GM21360 (cell line): ENCODE measurements at regions not wholly inside any gene's neighbourhood (a gene's known extent, or its start where the extent isn't known, plus 50 kb on each side); places are given as distances from the start of the nearest gene placed in this dataset.

Experiments
- ATAC-seq: cut with Tn5 transposase; IDR thresholded peaks from one replicate; pipeline ENCODE4 v1.9.1; 2021; ENCODE audit warnings: mild to moderate bottlenecking, moderate library complexity; ENCODE audit not compliant: unreplicated experiment

- ATAC-seq = no peak
Measured at GRCh38 chr5:124796495-124796894, 50.1 kb upstream of the ZNF608 start.

GRCh38 chr5:124797665-124798087 is 51.2 kb upstream of the ZNF608 start:
- no peak for ATAC-seq

- no peak for ATAC-seq
Measured at GRCh38 chr5:124798890-124799289, 52.5 kb upstream of the ZNF608 start.

GRCh38 chr5:124801551-124801950 is 55.1 kb upstream of the ZNF608 start:
- ATAC-seq = no peak

GRCh38 chr5:124803617-124804323 is 57.3 kb upstream of the ZNF608 start:
- no peak for ATAC-seq

GRCh38 chr5:124806026-124806372 is 59.6 kb upstream of the ZNF608 start:
- ATAC-seq = no peak

GRCh38 chr5:124806373-124807077 is 60.1 kb upstream of the ZNF608 start:
- no peak for ATAC-seq

GRCh38 chr5:124808842-124809268 is 62.4 kb upstream of the ZNF608 start:
- ATAC-seq = no peak

GRCh38 chr5:124810396-124811006 is 64.1 kb upstream of the ZNF608 start:
- no peak for ATAC-seq

- no peak for ATAC-seq
Measured at GRCh38 chr5:124812771-124813358, 66.4 kb upstream of the ZNF608 start.

- no peak for ATAC-seq
Measured at GRCh38 chr5:124816381-124816780, 69.9 kb upstream of the ZNF608 start.

- no peak for ATAC-seq
Measured at GRCh38 chr5:124819201-124819600, 72.8 kb upstream of the ZNF608 start.

- ATAC-seq = no peak
Measured at GRCh38 chr5:124822647-124823046, 76.2 kb upstream of the ZNF608 start.

- no peak for ATAC-seq
Measured at GRCh38 chr5:124823380-124823779, 76.9 kb upstream of the ZNF608 start.

GRCh38 chr5:124824637-124825158 is 78.3 kb upstream of the ZNF608 start:
- no peak for ATAC-seq

GRCh38 chr5:124825250-124825982 is 79.0 kb upstream of the ZNF608 start:
- peak; percentile 83 for ATAC-seq

GRCh38 chr5:124825983-124826337 is 79.5 kb upstream of the ZNF608 start:
- peak; percentile 14 for ATAC-seq

GRCh38 chr5:124828731-124829234 is 82.3 kb upstream of the ZNF608 start:
- no peak for ATAC-seq

- ATAC-seq = no peak
Measured at GRCh38 chr5:124831687-124832240, 85.3 kb upstream of the ZNF608 start.

- no peak for ATAC-seq
Measured at GRCh38 chr5:124832510-124832909, 86.1 kb upstream of the ZNF608 start.
